Trophoblast cell (in vitro differentiated cells and primary cell): ENCODE measurements at regions not wholly inside any gene's neighbourhood (a gene's known extent, or its start where the extent isn't known, plus 50 kb on each side); places are given as distances from the start of the nearest gene placed in this dataset.

Source experiments
- DNase-seq, 2 donors: peaks; one replicate each; pipeline ENCODE4 v3.0.0-alpha.2; 2016
- H2AFZ ChIP-seq: 2 replicates; pipeline ENCODE4 v1.6.1; 2013; ENCODE audit warnings: low read length, moderate library complexity, mild to moderate bottlenecking; ENCODE audit not compliant: insufficient read depth, poor library complexity
- H2AK5ac ChIP-seq: 2 replicates; pipeline ENCODE4 v1.6.1; 2013; ENCODE audit warnings: mild to moderate bottlenecking, low read length
- H2BK120ac ChIP-seq: 2 replicates; pipeline ENCODE4 v1.6.1; 2013; ENCODE audit warnings: low read length, mild to moderate bottlenecking, moderate library complexity; ENCODE audit not compliant: insufficient read depth, poor library complexity
- H2BK12ac ChIP-seq: 2 replicates; pipeline ENCODE4 v1.6.1; 2013; ENCODE audit warnings: mild to moderate bottlenecking, low read length, moderate library complexity
- H2BK5ac ChIP-seq: 2 replicates; pipeline ENCODE4 v1.6.1; 2013; ENCODE audit warnings: low read length, low read depth, moderate library complexity, mild to moderate bottlenecking; ENCODE audit not compliant: poor library complexity
- H3K14ac ChIP-seq: 2 replicates; pipeline ENCODE4 v1.6.1; 2013; ENCODE audit warnings: mild to moderate bottlenecking, low read length
- H3K18ac ChIP-seq: 2 replicates; pipeline ENCODE4 v1.6.1; 2013; ENCODE audit warnings: mild to moderate bottlenecking, low read length
- H3K23ac ChIP-seq: 2 replicates; pipeline ENCODE4 v1.6.1; 2013; ENCODE audit warnings: low read length
- H3K27ac ChIP-seq: 2 replicates; pipeline ENCODE4 v1.5.1; 2013; ENCODE audit warnings: low read depth, mild to moderate bottlenecking, inconsistent platforms, low read length, moderate library complexity
- H3K27me3 ChIP-seq: 2 replicates; pipeline ENCODE4 v1.6.1; 2013; ENCODE audit warnings: inconsistent platforms, mild to moderate bottlenecking, low read length, moderate library complexity; ENCODE audit not compliant: insufficient read depth
- H3K36me3 ChIP-seq, 2 experiments: 1 replicate in 1 of 2; 2 replicates in 1 of 2; pipeline ENCODE4 v1.6.1; 2013; ENCODE audit warnings: low read length in 2 of 2, mild to moderate bottlenecking in 2 of 2, moderate library complexity in 1 of 2; ENCODE audit not compliant: insufficient read depth in 2 of 2, control insufficient read depth in 1 of 2
- H3K4ac ChIP-seq: 2 replicates; pipeline ENCODE4 v1.6.1; 2013; ENCODE audit warnings: low read depth, mild to moderate bottlenecking, low read length, moderate library complexity
- H3K4me1 ChIP-seq, 2 experiments: 1 replicate in 1 of 2; 2 replicates in 1 of 2; pipeline ENCODE4 v1.6.1; 2013; ENCODE audit warnings: low read length in 2 of 2, mild to moderate bottlenecking in 2 of 2, moderate library complexity in 1 of 2; ENCODE audit not compliant: insufficient read depth in 2 of 2, control insufficient read depth in 1 of 2
- H3K4me2 ChIP-seq: 2 replicates; pipeline ENCODE4 v1.6.1; 2013; ENCODE audit warnings: inconsistent platforms, mild to moderate bottlenecking, low read length, moderate library complexity
- H3K4me3 ChIP-seq: 2 replicates; pipeline ENCODE4 v1.5.1; 2013; ENCODE audit warnings: mild to moderate bottlenecking, low read depth, low read length, inconsistent platforms
- H3K79me1 ChIP-seq: one replicate; pipeline ENCODE4 v1.6.1; 2013; ENCODE audit warnings: low read length
- H3K79me2 ChIP-seq: 2 replicates; pipeline ENCODE4 v1.6.1; 2013; ENCODE audit warnings: low read length, mild to moderate bottlenecking; ENCODE audit not compliant: control insufficient read depth, insufficient read depth, poor library complexity
- H3K9ac ChIP-seq: 2 replicates; pipeline ENCODE4 v1.6.1; 2013; ENCODE audit warnings: mild to moderate bottlenecking, low read length
- H3K9me3 ChIP-seq: 2 replicates; pipeline ENCODE4 v1.6.1; 2013; ENCODE audit warnings: low read depth, mild to moderate bottlenecking, control low read depth, inconsistent platforms, low read length; ENCODE audit not compliant: insufficient read depth
- H4K12ac ChIP-seq: 2 replicates; pipeline ENCODE4 v1.6.1; 2013; ENCODE audit warnings: low read depth, mild to moderate bottlenecking, low read length, moderate library complexity
- H4K8ac ChIP-seq: 2 replicates; pipeline ENCODE4 v1.6.1; 2013; ENCODE audit warnings: low read depth, mild to moderate bottlenecking, low read length, moderate library complexity
- H4K91ac ChIP-seq: one replicate; pipeline ENCODE4 v1.6.1; 2013; ENCODE audit warnings: low read depth, mild to moderate bottlenecking, low read length, moderate library complexity
- WGBS: extraction: QIAGEN DNeasy Blood & Tissue Kit; methylation state at CpG from one replicate; pipeline ENCODE4 v1.1.7; 2013; ENCODE audit warnings: missing lambda C conversion rate; ENCODE audit not compliant: insufficient read length, insufficient coverage; ENCODE audit errors: extremely low coverage; 5-methylcytosine and 5-hydroxymethylcytosine counted together

GRCh38 chr7:21326241-21326640 is 101.6 kb upstream of the SP4 start:
- no peak overlapping the region for H3K14ac ChIP-seq
- no peaks in the 10 kb centered on the region for H3K4me1 ChIP-seq
- H3K4me2 ChIP-seq, result no peak overlapping the region
- no peaks in the 10 kb centered on the region for H3K27me3 ChIP-seq
- no peak overlapping the region for H2BK120ac ChIP-seq
- H4K8ac ChIP-seq, result no peak overlapping the region
- H4K91ac ChIP-seq, result no peak overlapping the region
- no peaks in the 10 kb centered on the region for H3K9me3 ChIP-seq
- no peaks in the 10 kb centered on the region for H3K79me1 ChIP-seq
- no peak for DNase-seq
- H2AFZ ChIP-seq, result no peak overlapping the region
- no peak overlapping the region for H3K18ac ChIP-seq
- H3K36me3 ChIP-seq, result no peaks in the 10 kb centered on the region
- H2BK5ac ChIP-seq, result no peak overlapping the region
- H3K9ac ChIP-seq, result no peak overlapping the region
- no peak overlapping the region for H3K23ac ChIP-seq
- H3K4ac ChIP-seq, result no peak overlapping the region
- no peak overlapping the region for H4K12ac ChIP-seq
- no peak overlapping the region for H3K4me3 ChIP-seq
- H3K27ac ChIP-seq, result no peak overlapping the region
- no peaks in the 10 kb centered on the region for H3K79me2 ChIP-seq
- no peak overlapping the region for H2AK5ac ChIP-seq
- H2BK12ac ChIP-seq, result no peak overlapping the region

GRCh38 chr7:21326921-21327320 is 101.0 kb upstream of the SP4 start:
- H3K9ac ChIP-seq, result no peak overlapping the region
- H2AK5ac ChIP-seq, result no peak overlapping the region
- no peak overlapping the region for H3K18ac ChIP-seq
- no peak overlapping the region for H2AFZ ChIP-seq
- H3K27ac ChIP-seq, result no peak overlapping the region
- no peak overlapping the region for H3K4ac ChIP-seq
- H3K36me3 ChIP-seq, result no peaks in the 10 kb centered on the region
- H3K14ac ChIP-seq, result no peak overlapping the region
- no CpG with 5 or more reads among the region's 3 CpGs for WGBS
- no peak overlapping the region for H2BK5ac ChIP-seq
- no peak overlapping the region for H3K4me3 ChIP-seq
- H3K4me1 ChIP-seq, result no peaks in the 10 kb centered on the region
- H3K9me3 ChIP-seq, result no peaks in the 10 kb centered on the region
- H3K4me2 ChIP-seq, result no peak overlapping the region
- H3K23ac ChIP-seq, result no peak overlapping the region
- DNase-seq, result no peak
- H4K91ac ChIP-seq, result no peak overlapping the region
- H4K12ac ChIP-seq, result no peak overlapping the region
- H3K79me1 ChIP-seq, result no peaks in the 10 kb centered on the region
- H3K27me3 ChIP-seq, result no peaks in the 10 kb centered on the region
- H4K8ac ChIP-seq, result no peak overlapping the region
- no peak overlapping the region for H2BK120ac ChIP-seq
- H3K79me2 ChIP-seq, result no peaks in the 10 kb centered on the region
- no peak overlapping the region for H2BK12ac ChIP-seq

DNA sequence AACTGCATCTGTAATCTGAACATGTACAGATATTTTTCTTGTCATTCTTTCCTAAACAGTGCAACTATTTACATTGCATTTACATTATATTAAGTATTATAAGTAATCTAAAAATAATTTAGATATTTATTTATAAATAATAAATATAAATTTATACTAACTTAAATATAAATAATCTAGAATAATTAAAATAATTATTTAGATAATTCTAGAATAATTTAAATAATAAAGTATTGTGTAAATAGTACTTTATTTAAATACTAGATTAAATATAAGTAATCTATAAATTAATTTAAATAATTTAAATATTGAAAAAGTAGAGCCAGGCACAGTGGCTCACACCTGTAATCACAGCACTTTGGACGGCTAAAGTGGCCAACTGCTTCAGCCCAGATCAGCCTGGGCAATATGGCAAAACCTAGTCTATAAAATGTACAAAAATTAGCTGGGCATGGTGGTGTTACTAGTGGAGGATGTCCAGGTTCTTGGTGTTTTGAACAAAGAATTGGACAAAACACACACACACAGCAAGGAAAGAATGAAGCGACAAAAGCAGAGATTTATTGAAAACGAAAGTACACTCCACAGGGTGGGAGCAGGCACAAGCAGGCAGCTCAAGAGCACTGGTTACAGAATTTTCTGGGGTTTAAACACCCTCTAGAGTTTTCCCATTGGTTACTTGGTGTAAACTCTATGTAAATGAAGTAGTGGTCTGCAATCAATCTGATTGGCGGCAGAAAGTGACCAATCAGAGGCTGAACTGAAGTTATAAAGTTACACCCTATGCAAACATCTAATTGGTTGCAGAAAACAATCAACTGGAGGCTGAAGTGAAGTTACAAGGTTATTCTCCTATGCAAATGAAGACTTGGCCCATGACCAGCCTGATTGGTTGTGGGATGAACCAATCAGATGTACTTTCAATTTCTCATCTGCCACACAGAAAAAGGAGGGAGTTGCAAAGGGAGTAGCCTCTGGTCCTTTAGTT is 100.2 kb upstream of the SP4 start:
- Histone ChIP-seq H3K36me3 (no peaks in the 10 kb centered on the region), H3K9me3 (no peaks in the 10 kb centered on the region), H4K91ac (no peak overlapping the region), H3K9ac (no peak overlapping the region), H3K23ac (no peak overlapping the region), H3K4me3 (no peak overlapping the region), H2BK12ac (no peak overlapping the region), H3K14ac (no peak overlapping the region), H4K8ac (no peak overlapping the region), H3K79me1 (no peaks in the 10 kb centered on the region), H2AFZ (no peak overlapping the region), H2AK5ac (no peak overlapping the region), H3K4ac (no peak overlapping the region), H4K12ac (no peak overlapping the region), H3K4me1 (no peaks in the 10 kb centered on the region), H3K27me3 (no peaks in the 10 kb centered on the region), H3K27ac (no peak overlapping the region), H3K4me2 (no peak overlapping the region), H2BK120ac (no peak overlapping the region), H3K79me2 (no peaks in the 10 kb centered on the region), H3K18ac (no peak overlapping the region), H2BK5ac (no peak overlapping the region)
- no CpG with 5 or more reads among the region's 4 CpGs for WGBS
- no peak for DNase-seq

GRCh38 chr7:21330462-21331178 is 97.3 kb upstream of the SP4 start:
- H3K36me3 ChIP-seq, result no peaks in the 10 kb centered on the region
- no peak overlapping the region for H2AFZ ChIP-seq
- H4K91ac ChIP-seq, result no peak overlapping the region
- H3K9ac ChIP-seq, result no peak overlapping the region
- H2BK12ac ChIP-seq, result no peak overlapping the region
- H3K27ac ChIP-seq, result no peak overlapping the region
- WGBS, result no CpG with 5 or more reads among the region's 31 CpGs
- H3K14ac ChIP-seq, result no peak overlapping the region
- H3K4me2 ChIP-seq, result no peak overlapping the region
- H3K79me2 ChIP-seq, result no peaks in the 10 kb centered on the region
- H2BK5ac ChIP-seq, result no peak overlapping the region
- no peaks in the 10 kb centered on the region for H3K27me3 ChIP-seq
- H3K4ac ChIP-seq, result no peak overlapping the region
- H3K18ac ChIP-seq, result no peak overlapping the region
- H2BK120ac ChIP-seq, result no peak overlapping the region
- no peak overlapping the region for H4K12ac ChIP-seq
- H3K79me1 ChIP-seq, result no peaks in the 10 kb centered on the region
- H2AK5ac ChIP-seq, result no peak overlapping the region
- H3K4me3 ChIP-seq, result no peak overlapping the region
- no peak for DNase-seq
- no peaks in the 10 kb centered on the region for H3K9me3 ChIP-seq
- H3K23ac ChIP-seq, result no peak overlapping the region
- H3K4me1 ChIP-seq, result no peaks in the 10 kb centered on the region
- no peak overlapping the region for H4K8ac ChIP-seq
